HL-60/S4 treated with retinoic acid at 250 ng/mL for 4 days and 3 days (cell line): ENCODE measurements at regions not wholly inside any gene's neighbourhood (a gene's known extent, or its start where the extent isn't known, plus 50 kb on each side); places are given as distances from the start of the nearest gene placed in this dataset.

Source experiments
- in situ Hi-C: fragments of 300-500 bp; cut with MboI; formaldehyde crosslinking; loops from 2 replicates; pipeline ENCODE4 v1.7.0; 2022; ENCODE audit warnings: low sequenced_read_pairs

- in situ Hi-C loops = loop anchor here (25.0 kb wide), 3 partner anchors 343 to 618 kb away; partner anchors contain the start of gene CASQ2
Observed at GRCh38 chr1:115144176-115144575, 54.9 kb upstream of the TSPAN2 start.

- in situ Hi-C loops = loop anchor here (25.0 kb wide), 3 partner anchors 345 to 620 kb away; partner anchors contain the start of gene CASQ2
Observed at GRCh38 chr1:115142616-115143015, 53.3 kb upstream of the TSPAN2 start.

- in situ Hi-C loops = loop anchor here (25.0 kb wide), 3 partner anchors 346 to 621 kb away; partner anchors contain the start of gene CASQ2
Observed at GRCh38 chr1:115141145-115141454, 51.8 kb upstream of the TSPAN2 start.

- in situ Hi-C loops = loop anchor here (25.0 kb wide), 3 partner anchors 347 to 622 kb away; partner anchors contain the start of gene CASQ2
Observed at GRCh38 chr1:115140442-115141144, 51.3 kb upstream of the TSPAN2 start.

- in situ Hi-C loops = loop anchor here (25.0 kb wide), 3 partner anchors 348 to 623 kb away; partner anchors contain the start of gene CASQ2
Observed at GRCh38 chr1:115139381-115139780, 50.1 kb upstream of the TSPAN2 start.
